Breast epithelium (tissue), 4 donors: ENCODE measurements at regions not wholly inside any gene's neighbourhood (a gene's known extent, or its start where the extent isn't known, plus 50 kb on each side); places are given as distances from the start of the nearest gene placed in this dataset.

Source experiments
- DNase-seq, 2 donors: peaks; one replicate each; pipeline ENCODE4 v3.0.0-alpha.2; 2019; ENCODE audit warnings: low spot score in 2 of 2
- H3K27ac ChIP-seq, 2 donors: fragments of 200-600 bp; sonication (generic) in 1 of 2; one replicate each; pipeline ENCODE4 v1.5.1; 2016 to 2019; ENCODE audit warnings: mild to moderate bottlenecking in 1 of 2
- H3K27me3 ChIP-seq, 2 donors: fragments of 200-600 bp; sonication (generic) in 1 of 2; one replicate each; pipeline versions ENCODE4 v1.5.1 to v1.6.0; 2017 to 2019; ENCODE audit warnings: control low read depth in 1 of 2, mild to moderate bottlenecking in 1 of 2
- H3K36me3 ChIP-seq: fragments of 200-600 bp; one replicate; pipeline ENCODE4 v1.5.1; 2019
- H3K4me1 ChIP-seq, 2 donors: fragments of 200-600 bp; sonication (generic); one replicate each; pipeline ENCODE4 v1.5.1; 2016 to 2019; ENCODE audit warnings: control low read depth in 1 of 2
- H3K4me3 ChIP-seq, 3 donors: fragments of 200-600 bp; sonication (generic); 1 replicate in 2 of 3; 2 replicates in 1 of 3; pipeline ENCODE4 v1.5.1; 2016 to 2019; ENCODE audit warnings: mild to moderate bottlenecking in 3 of 3, moderate library complexity in 2 of 3
- H3K9me3 ChIP-seq, 2 donors: fragments of 200-600 bp; sonication (generic) in 1 of 2; one replicate each; pipeline ENCODE4 v1.5.1; 2016 to 2019; ENCODE audit warnings: control low read depth in 1 of 2
- POLR2A ChIP-seq: fragments of 450-650 bp; IDR thresholded peaks from one replicate; pipeline ENCODE4 v1.6.1; 2016; ENCODE audit warnings: antibody characterized with exemption, mild to moderate bottlenecking, moderate library complexity
- POLR2AphosphoS5 ChIP-seq, 3 donors: sonication (generic); formaldehyde crosslinking; IDR thresholded peaks; one replicate each; pipeline ENCODE4 v1.6.1; 2017; ENCODE audit warnings: antibody characterized with exemption in 3 of 3
- intact Hi-C: fragments of 100-400 bp; cut with DNase I; formaldehyde crosslinking; loops from one replicate; pipeline ENCODE4 v1.15.1; 2023; ENCODE audit warnings: low total_unique reads
- TF ChIP-seq, protein P1 (sequence below), 3 donors: fragments of 450-650 bp; IDR thresholded peaks; one replicate each; pipeline ENCODE4 v1.5.1; 2016 to 2017; ENCODE audit warnings: antibody characterized with exemption in 3 of 3, mild to moderate bottlenecking in 3 of 3, moderate library complexity in 3 of 3

DNA sequence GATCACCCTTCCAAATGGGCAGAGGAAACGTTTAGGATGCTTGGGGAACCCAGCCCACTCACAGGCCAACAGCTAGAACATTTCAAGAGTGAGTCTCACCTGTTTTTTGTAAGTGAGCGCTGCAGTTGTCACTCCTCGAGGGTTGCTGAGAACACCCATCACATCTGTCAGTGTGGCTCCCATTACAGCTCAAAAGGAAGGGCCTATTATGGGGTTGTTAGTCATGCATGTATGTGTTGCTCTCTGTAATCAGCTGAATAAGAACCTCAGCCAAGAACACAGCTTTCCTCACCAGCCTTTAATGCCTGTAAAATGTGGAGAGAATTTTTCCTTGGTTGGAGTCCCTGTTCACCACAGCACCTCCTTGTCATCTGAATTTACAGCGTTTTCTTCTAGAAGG, 196.3 kb upstream of the KLF4 start:
- Histone ChIP-seq H3K27me3 (no peaks in the 10 kb centered on the region), H3K27ac (no peak overlapping the region), H3K4me3 (no peak overlapping the region), H3K36me3 (no peaks in the 10 kb centered on the region), H3K4me1 (no peaks in the 10 kb centered on the region), H3K9me3 (peaks cover 0 to 5% of the 10 kb centered on the region in 2 donors)
- no peak for TF ChIP-seq POLR2A
- no peak for TF ChIP-seq POLR2AphosphoS5 (IDR thresholded peaks at IDR 0.05)
- TF ChIP-seq, protein P1, sequence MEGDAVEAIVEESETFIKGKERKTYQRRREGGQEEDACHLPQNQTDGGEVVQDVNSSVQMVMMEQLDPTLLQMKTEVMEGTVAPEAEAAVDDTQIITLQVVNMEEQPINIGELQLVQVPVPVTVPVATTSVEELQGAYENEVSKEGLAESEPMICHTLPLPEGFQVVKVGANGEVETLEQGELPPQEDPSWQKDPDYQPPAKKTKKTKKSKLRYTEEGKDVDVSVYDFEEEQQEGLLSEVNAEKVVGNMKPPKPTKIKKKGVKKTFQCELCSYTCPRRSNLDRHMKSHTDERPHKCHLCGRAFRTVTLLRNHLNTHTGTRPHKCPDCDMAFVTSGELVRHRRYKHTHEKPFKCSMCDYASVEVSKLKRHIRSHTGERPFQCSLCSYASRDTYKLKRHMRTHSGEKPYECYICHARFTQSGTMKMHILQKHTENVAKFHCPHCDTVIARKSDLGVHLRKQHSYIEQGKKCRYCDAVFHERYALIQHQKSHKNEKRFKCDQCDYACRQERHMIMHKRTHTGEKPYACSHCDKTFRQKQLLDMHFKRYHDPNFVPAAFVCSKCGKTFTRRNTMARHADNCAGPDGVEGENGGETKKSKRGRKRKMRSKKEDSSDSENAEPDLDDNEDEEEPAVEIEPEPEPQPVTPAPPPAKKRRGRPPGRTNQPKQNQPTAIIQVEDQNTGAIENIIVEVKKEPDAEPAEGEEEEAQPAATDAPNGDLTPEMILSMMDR (IDR thresholded peaks at IDR 0.05): no peak
- DNase-seq: no peak
- intact Hi-C loops: no loop called here

DNA sequence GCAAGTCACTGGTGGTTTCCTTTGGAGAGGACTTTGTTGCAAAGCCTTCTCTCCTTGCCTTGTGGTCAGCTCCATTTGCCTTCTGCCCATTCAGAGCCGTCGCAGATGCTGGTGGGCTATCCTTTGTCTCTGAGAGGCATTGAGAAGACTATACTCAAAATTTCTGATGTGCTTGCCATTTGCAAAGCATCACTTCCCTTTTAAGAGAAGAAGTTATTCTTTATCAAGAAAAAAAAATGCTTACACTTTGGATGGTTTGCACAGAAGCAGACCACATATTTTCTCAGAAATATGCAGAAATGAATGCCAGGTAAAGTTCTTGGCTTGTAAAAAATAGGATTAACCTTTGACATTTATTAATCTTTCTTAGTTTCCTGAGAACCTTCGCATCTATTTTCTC, 195.8 kb upstream of the KLF4 start:
- TF ChIP-seq, protein P1 (IDR thresholded peaks at IDR 0.05): no peak
- TF ChIP-seq POLR2A (no peak), POLR2AphosphoS5 (IDR thresholded peaks at IDR 0.05) (no peak)
- Histone ChIP-seq H3K36me3 (no peaks in the 10 kb centered on the region), H3K9me3 (peaks cover 0 to 5% of the 10 kb centered on the region in 2 donors), H3K27me3 (no peaks in the 10 kb centered on the region), H3K4me3 (no peak overlapping the region), H3K4me1 (no peaks in the 10 kb centered on the region), H3K27ac (no peak overlapping the region)
- intact Hi-C loops: no loop called here
- DNase-seq: no peak

DNA sequence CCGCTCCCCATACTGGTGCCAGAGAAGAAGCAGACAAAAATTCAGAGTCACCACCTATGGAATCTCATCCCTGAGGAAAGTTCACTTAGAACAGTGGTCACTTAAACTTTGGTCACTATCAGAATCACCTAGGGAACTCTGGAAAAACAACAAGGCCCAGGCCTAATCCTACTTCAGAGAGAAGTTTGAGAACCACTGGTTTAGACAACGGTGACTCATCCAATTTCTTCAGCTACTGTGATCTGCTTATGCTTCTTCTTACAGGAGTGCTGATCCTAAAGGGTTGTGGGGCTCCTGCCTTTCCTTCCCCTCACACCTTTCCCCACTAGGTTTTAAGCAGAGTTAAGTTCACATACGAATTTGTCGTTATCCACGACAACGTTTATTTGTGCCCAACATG, 194.7 kb upstream of the KLF4 start:
- intact Hi-C loops: no loop called here
- no peaks in the 10 kb centered on the region for H3K27me3 ChIP-seq
- no peak overlapping the region for H3K4me3 ChIP-seq
- no peaks in the 10 kb centered on the region for H3K4me1 ChIP-seq
- H3K27ac ChIP-seq: no peak overlapping the region
- no peak for DNase-seq
- H3K9me3 ChIP-seq: peaks cover 0 to 2% of the 10 kb centered on the region in 2 donors
- TF ChIP-seq, protein P1 (IDR thresholded peaks at IDR 0.05): no peak
- TF ChIP-seq POLR2A: no peak
- no peak for TF ChIP-seq POLR2AphosphoS5 (IDR thresholded peaks at IDR 0.05)
- H3K36me3 ChIP-seq: no peaks in the 10 kb centered on the region

DNA sequence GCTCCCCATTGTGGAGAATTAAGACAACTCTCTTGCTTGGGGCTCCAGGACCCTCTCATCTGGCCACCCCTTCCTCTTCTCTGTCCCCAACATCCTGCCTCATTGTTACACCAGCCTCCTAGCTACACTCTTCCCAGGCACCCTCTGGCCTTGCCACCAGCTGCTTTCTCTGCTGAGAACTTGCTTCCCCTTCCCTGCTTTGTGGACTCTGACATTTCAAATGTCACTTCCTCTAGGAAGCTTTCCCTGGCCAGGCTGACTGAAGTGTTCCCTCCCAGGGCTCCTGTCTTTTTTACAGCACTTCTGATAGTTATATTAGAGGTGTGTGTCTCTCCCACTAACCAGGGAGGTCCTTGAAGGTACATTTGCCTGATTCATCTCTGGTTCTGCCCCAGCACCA, 194.0 kb upstream of the KLF4 start:
- H3K4me3 ChIP-seq: no peak overlapping the region
- no peaks in the 10 kb centered on the region for H3K36me3 ChIP-seq
- DNase-seq: no peak
- no peaks in the 10 kb centered on the region for H3K27me3 ChIP-seq
- no peaks in the 10 kb centered on the region for H3K9me3 ChIP-seq
- intact Hi-C loops: no loop called here
- H3K4me1 ChIP-seq: no peaks in the 10 kb centered on the region
- no peak overlapping the region for H3K27ac ChIP-seq
- TF ChIP-seq POLR2AphosphoS5 (IDR thresholded peaks at IDR 0.05) (no peak), POLR2A (no peak)
- TF ChIP-seq, protein P1 (IDR thresholded peaks at IDR 0.05): no peak

DNA sequence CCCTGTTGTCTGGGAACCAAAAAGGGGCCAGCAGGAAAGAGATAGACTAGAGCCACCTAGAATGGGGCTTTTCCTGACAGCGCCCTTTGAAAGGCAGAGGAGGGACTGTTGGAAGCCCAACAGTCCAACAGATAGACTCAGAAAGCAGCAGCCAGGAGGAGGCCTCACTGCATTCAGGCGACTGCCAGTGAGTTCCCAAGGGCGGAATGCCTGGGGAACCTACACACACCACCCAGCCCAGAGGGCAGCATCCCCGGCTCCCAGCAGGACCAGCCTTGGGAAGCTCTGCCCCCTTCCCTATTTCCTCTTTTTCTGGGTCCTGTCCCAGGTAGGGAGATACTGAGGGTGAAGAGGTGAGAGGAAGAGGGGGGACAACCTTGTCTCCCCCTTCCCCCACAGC, 192.4 kb upstream of the KLF4 start:
- H3K27me3 ChIP-seq: no peaks in the 10 kb centered on the region
- H3K36me3 ChIP-seq: no peaks in the 10 kb centered on the region
- no peaks in the 10 kb centered on the region for H3K4me1 ChIP-seq
- H3K4me3 ChIP-seq: no peak overlapping the region
- no peak for DNase-seq
- H3K9me3 ChIP-seq: no peaks in the 10 kb centered on the region
- H3K27ac ChIP-seq: no peak overlapping the region
- TF ChIP-seq, protein P1 (IDR thresholded peaks at IDR 0.05): no peak
- TF ChIP-seq POLR2AphosphoS5 (IDR thresholded peaks at IDR 0.05): no peak
- no peak for TF ChIP-seq POLR2A
- intact Hi-C loops: no loop called here
